IPS-NIHi7 (cell line): ENCODE measurements at regions not wholly inside any gene's neighbourhood (a gene's known extent, or its start where the extent isn't known, plus 50 kb on each side); places are given as distances from the start of the nearest gene placed in this dataset.

Experiments
- DNase-seq: peaks from one replicate; pipeline ENCODE4 v3.0.0; 2012; ENCODE audit warnings: mixed read lengths; ENCODE audit errors: extremely low spot score

GRCh38 chr18:75915941-75916623, 488.6 kb upstream of the SMIM21 start:
- peak; percentile 95 for DNase-seq

- no peak for DNase-seq
Observed at GRCh38 chr18:75912829-75913228, 485.3 kb upstream of the SMIM21 start.

- no peak for DNase-seq
Observed at GRCh38 chr18:75904416-75904815, 476.9 kb upstream of the SMIM21 start.

GRCh38 chr18:75898651-75899050, 471.1 kb upstream of the SMIM21 start:
- no peak for DNase-seq

- no peak for DNase-seq
Observed at GRCh38 chr18:75897386-75897785, 469.9 kb upstream of the SMIM21 start.

GRCh38 chr18:75896865-75897264, 469.4 kb upstream of the SMIM21 start:
- DNase-seq, result peak; percentile 48

GRCh38 chr18:75895135-75895534, 467.6 kb upstream of the SMIM21 start:
- DNase-seq, result no peak

GRCh38 chr18:75884728-75885127, 457.2 kb upstream of the SMIM21 start:
- DNase-seq, result no peak

- no peak for DNase-seq
Observed at GRCh38 chr18:75880925-75881504, 453.5 kb upstream of the SMIM21 start.

- DNase-seq, result no peak
Observed at GRCh38 chr18:75880266-75880665, 452.8 kb upstream of the SMIM21 start.

GRCh38 chr18:75879196-75879595, 451.7 kb upstream of the SMIM21 start:
- DNase-seq, result no peak

- DNase-seq, result no peak
Observed at GRCh38 chr18:75875559-75875958, 448.1 kb upstream of the SMIM21 start.

GRCh38 chr18:75874401-75875089, 447.0 kb upstream of the SMIM21 start:
- no peak for DNase-seq

- no peak for DNase-seq
Observed at GRCh38 chr18:75871596-75871995, 444.1 kb upstream of the SMIM21 start.

GRCh38 chr18:75869162-75869561, 441.7 kb upstream of the SMIM21 start:
- no peak for DNase-seq

- no peak for DNase-seq
Observed at GRCh38 chr18:75868031-75868430, 440.5 kb upstream of the SMIM21 start.

GRCh38 chr18:75865639-75866038, 438.1 kb upstream of the SMIM21 start:
- no peak for DNase-seq

GRCh38 chr18:75864816-75865215, 437.3 kb upstream of the SMIM21 start:
- DNase-seq, result no peak

GRCh38 chr18:75863696-75864095, 436.2 kb upstream of the SMIM21 start:
- no peak for DNase-seq

GRCh38 chr18:75862458-75862857, 435.0 kb upstream of the SMIM21 start:
- DNase-seq, result no peak

GRCh38 chr18:75860166-75860565, 432.7 kb upstream of the SMIM21 start:
- no peak for DNase-seq

- DNase-seq, result no peak
Observed at GRCh38 chr18:75859533-75859932, 432.0 kb upstream of the SMIM21 start.

GRCh38 chr18:75858754-75859153, 431.3 kb upstream of the SMIM21 start:
- no peak for DNase-seq
